ENCODE measurements at regions not wholly inside any gene's neighbourhood (a gene's known extent, or its start where the extent isn't known, plus 50 kb on each side); places are given as distances from the start of the nearest gene placed in this dataset.

- no peaks in the 10 kb centered on the region for H3K36me3 ChIP-seq (ENCODE audit: insufficient read depth, low read length)
- no peak for DNase-seq (ENCODE audit: insufficient read length, low spot score, missing footprints)
- no peaks in the 10 kb centered on the region for H3K9me3 ChIP-seq (ENCODE audit: low read depth, low read length)
- no peaks in the 10 kb centered on the region for H3K27me3 ChIP-seq (ENCODE audit: insufficient read depth, low read length)
- no peak overlapping the region for H3K27ac ChIP-seq (ENCODE audit: low read depth, low read length)
- H3K4me2 ChIP-seq (ENCODE audit: insufficient read depth, low read length), result no peak overlapping the region
- H3K4me3 ChIP-seq (ENCODE audit: insufficient read depth, low read length), result no peak overlapping the region
- H2AFZ ChIP-seq (ENCODE audit: low read length), result no peak overlapping the region
- H3K79me2 ChIP-seq (ENCODE audit: insufficient read depth, low read length), result no peaks in the 10 kb centered on the region
- H3K4me1 ChIP-seq (ENCODE audit: insufficient read depth, low read length), result no peaks in the 10 kb centered on the region
- no peak for TF ChIP-seq CTCF (IDR thresholded peaks at IDR 0.05; ENCODE audit: extremely low read depth, low read depth, low read length)
- no peaks in the 10 kb centered on the region for H4K20me1 ChIP-seq (ENCODE audit: insufficient read depth, low read length)
Measured at GRCh38 chr5:92890841-92891244, 690.2 kb downstream of the NR2F1-AS1 start.

GRCh38 chr5:92889140-92889539 lies 691.9 kb downstream of the NR2F1-AS1 start:
- H2AFZ ChIP-seq (ENCODE audit: low read length), result no peak overlapping the region
- H3K27me3 ChIP-seq (ENCODE audit: insufficient read depth, low read length), result no peaks in the 10 kb centered on the region
- H3K79me2 ChIP-seq (ENCODE audit: insufficient read depth, low read length), result no peaks in the 10 kb centered on the region
- no peaks in the 10 kb centered on the region for H3K9me3 ChIP-seq (ENCODE audit: low read depth, low read length)
- no peak for DNase-seq (ENCODE audit: insufficient read length, low spot score, missing footprints)
- H3K36me3 ChIP-seq (ENCODE audit: insufficient read depth, low read length), result no peaks in the 10 kb centered on the region
- H3K27ac ChIP-seq (ENCODE audit: low read depth, low read length), result no peak overlapping the region
- no peak for TF ChIP-seq CTCF (IDR thresholded peaks at IDR 0.05; ENCODE audit: extremely low read depth, low read depth, low read length)
- no peaks in the 10 kb centered on the region for H3K4me1 ChIP-seq (ENCODE audit: insufficient read depth, low read length)
- no peak overlapping the region for H3K4me2 ChIP-seq (ENCODE audit: insufficient read depth, low read length)
- H3K4me3 ChIP-seq (ENCODE audit: insufficient read depth, low read length), result no peak overlapping the region
- H4K20me1 ChIP-seq (ENCODE audit: insufficient read depth, low read length), result no peaks in the 10 kb centered on the region

GRCh38 chr5:92887254-92887653 lies 693.8 kb downstream of the NR2F1-AS1 start:
- H3K4me2 ChIP-seq (ENCODE audit: insufficient read depth, low read length), result no peak overlapping the region
- no peak overlapping the region for H2AFZ ChIP-seq (ENCODE audit: low read length)
- H4K20me1 ChIP-seq (ENCODE audit: insufficient read depth, low read length), result no peaks in the 10 kb centered on the region
- H3K4me3 ChIP-seq (ENCODE audit: insufficient read depth, low read length), result no peak overlapping the region
- no peak overlapping the region for H3K27ac ChIP-seq (ENCODE audit: low read depth, low read length)
- H3K4me1 ChIP-seq (ENCODE audit: insufficient read depth, low read length), result no peaks in the 10 kb centered on the region
- no peak for DNase-seq (ENCODE audit: insufficient read length, low spot score, missing footprints)
- no peak for TF ChIP-seq CTCF (IDR thresholded peaks at IDR 0.05; ENCODE audit: extremely low read depth, low read depth, low read length)
- H3K9me3 ChIP-seq (ENCODE audit: low read depth, low read length), result no peaks in the 10 kb centered on the region
- no peaks in the 10 kb centered on the region for H3K36me3 ChIP-seq (ENCODE audit: insufficient read depth, low read length)
- H3K79me2 ChIP-seq (ENCODE audit: insufficient read depth, low read length), result no peaks in the 10 kb centered on the region
- no peaks in the 10 kb centered on the region for H3K27me3 ChIP-seq (ENCODE audit: insufficient read depth, low read length)

DNA sequence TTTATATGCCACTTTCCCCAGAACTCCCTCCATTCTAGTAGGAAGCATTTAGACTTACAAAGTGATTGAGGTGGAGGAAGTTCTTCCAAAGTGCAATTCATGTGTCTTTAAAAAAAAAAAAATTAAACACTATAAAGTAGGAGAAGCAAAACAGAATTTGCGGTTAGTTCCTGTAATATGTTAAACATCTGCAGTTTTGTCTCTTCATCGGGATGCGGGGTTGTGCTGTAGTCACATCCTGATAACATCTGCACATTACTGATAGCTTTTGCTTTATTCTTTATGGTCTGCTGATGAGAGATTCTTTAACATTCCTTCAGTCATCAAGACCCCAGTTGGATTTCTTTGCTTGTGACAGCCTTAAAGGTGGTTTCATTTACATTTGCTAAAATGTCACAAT lies 694.3 kb downstream of the NR2F1-AS1 start:
- no peaks in the 10 kb centered on the region for H3K9me3 ChIP-seq (ENCODE audit: low read depth, low read length)
- H4K20me1 ChIP-seq (ENCODE audit: insufficient read depth, low read length), result no peaks in the 10 kb centered on the region
- no peak for DNase-seq (ENCODE audit: insufficient read length, low spot score, missing footprints)
- no peak overlapping the region for H3K4me2 ChIP-seq (ENCODE audit: insufficient read depth, low read length)
- H3K79me2 ChIP-seq (ENCODE audit: insufficient read depth, low read length), result no peaks in the 10 kb centered on the region
- peak overlapping the region; percentile 34 for H2AFZ ChIP-seq (ENCODE audit: low read length)
- TF ChIP-seq CTCF (IDR thresholded peaks at IDR 0.05; ENCODE audit: extremely low read depth, low read depth, low read length), result no peak
- H3K4me3 ChIP-seq (ENCODE audit: insufficient read depth, low read length), result no peak overlapping the region
- no peaks in the 10 kb centered on the region for H3K27me3 ChIP-seq (ENCODE audit: insufficient read depth, low read length)
- H3K4me1 ChIP-seq (ENCODE audit: insufficient read depth, low read length), result no peaks in the 10 kb centered on the region
- no peak overlapping the region for H3K27ac ChIP-seq (ENCODE audit: low read depth, low read length)
- no peaks in the 10 kb centered on the region for H3K36me3 ChIP-seq (ENCODE audit: insufficient read depth, low read length)
